ENCODE measurements at regions not wholly inside any gene's neighbourhood (a gene's known extent, or its start where the extent isn't known, plus 50 kb on each side); places are given as distances from the start of the nearest gene placed in this dataset.

- Mint-ChIP-seq H3K9me3 (peaks cover 10% of the 10 kb centered on the region), H3K4me3 (no peak overlapping the region), H3K27ac (no peak overlapping the region), H3K36me3 (ENCODE audit: low read depth) (no peaks in the 10 kb centered on the region), H3K27me3 (no peaks in the 10 kb centered on the region), H3K4me1 (ENCODE audit: low read depth) (no peaks in the 10 kb centered on the region)
- TF ChIP-seq, protein P1, sequence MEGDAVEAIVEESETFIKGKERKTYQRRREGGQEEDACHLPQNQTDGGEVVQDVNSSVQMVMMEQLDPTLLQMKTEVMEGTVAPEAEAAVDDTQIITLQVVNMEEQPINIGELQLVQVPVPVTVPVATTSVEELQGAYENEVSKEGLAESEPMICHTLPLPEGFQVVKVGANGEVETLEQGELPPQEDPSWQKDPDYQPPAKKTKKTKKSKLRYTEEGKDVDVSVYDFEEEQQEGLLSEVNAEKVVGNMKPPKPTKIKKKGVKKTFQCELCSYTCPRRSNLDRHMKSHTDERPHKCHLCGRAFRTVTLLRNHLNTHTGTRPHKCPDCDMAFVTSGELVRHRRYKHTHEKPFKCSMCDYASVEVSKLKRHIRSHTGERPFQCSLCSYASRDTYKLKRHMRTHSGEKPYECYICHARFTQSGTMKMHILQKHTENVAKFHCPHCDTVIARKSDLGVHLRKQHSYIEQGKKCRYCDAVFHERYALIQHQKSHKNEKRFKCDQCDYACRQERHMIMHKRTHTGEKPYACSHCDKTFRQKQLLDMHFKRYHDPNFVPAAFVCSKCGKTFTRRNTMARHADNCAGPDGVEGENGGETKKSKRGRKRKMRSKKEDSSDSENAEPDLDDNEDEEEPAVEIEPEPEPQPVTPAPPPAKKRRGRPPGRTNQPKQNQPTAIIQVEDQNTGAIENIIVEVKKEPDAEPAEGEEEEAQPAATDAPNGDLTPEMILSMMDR (IDR thresholded peaks at IDR 0.05): no peak
- ChIA-PET CTCF (no interaction called here), POLR2A (no interaction called here)
- intact Hi-C loops (cut with DNase I, micrococcal nuclease): no loop called here
- no peak for DNase-seq
- no peak overlapping the region for H3K27ac ChIP-seq (ENCODE audit: low read depth in 1 of 2, low read length in 2 of 2)
- H3K27me3 ChIP-seq (ENCODE audit: control insufficient read depth in 1 of 2, insufficient read depth in 2 of 2, low read length in 2 of 2): no peaks in the 10 kb centered on the region
- H3K4me1 ChIP-seq (ENCODE audit: insufficient read depth, low read length): no peaks in the 10 kb centered on the region
- no peak overlapping the region for H3K4me3 ChIP-seq (ENCODE audit: low read length)
- no peaks in the 10 kb centered on the region for H3K36me3 ChIP-seq (ENCODE audit: insufficient read depth, low read length)
- ATAC-seq (ENCODE audit: poor library complexity): no peak
- H3K9me3 ChIP-seq (ENCODE audit: control insufficient read depth in 1 of 2, insufficient read depth in 1 of 2, low read length in 2 of 2): peaks cover 0 to 4% of the 10 kb centered on the region in 2 experiments
Observed at GRCh38 chr7:40965016-40965415, 737.9 kb downstream of the INHBA start.

DNA sequence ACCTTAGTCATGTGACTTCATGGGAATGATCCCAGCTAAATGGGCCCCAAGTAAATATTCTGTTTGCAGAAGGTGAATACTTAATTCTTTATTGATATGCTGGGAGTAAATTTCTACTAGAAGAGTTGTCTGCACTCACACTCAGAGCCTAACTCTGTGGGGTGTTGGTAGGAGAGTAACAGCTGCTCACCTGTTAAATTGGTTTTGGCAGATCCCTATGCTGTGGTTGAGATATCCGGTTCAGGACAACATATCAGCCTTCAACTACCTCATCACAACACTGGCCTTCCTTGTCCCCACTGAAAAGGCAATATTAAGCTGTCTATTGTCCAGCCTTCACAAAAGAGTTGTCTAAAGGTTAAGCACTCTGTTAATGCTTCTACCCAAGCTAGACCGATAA is 738.3 kb downstream of the INHBA start:
- TF ChIP-seq, protein P1 (IDR thresholded peaks at IDR 0.05): no peak
- H3K27ac ChIP-seq (ENCODE audit: low read depth in 1 of 2, low read length in 2 of 2): no peak overlapping the region
- H3K4me3 Mint-ChIP-seq: no peak overlapping the region
- no peaks in the 10 kb centered on the region for H3K4me1 Mint-ChIP-seq (ENCODE audit: low read depth)
- CTCF ChIA-PET: no interaction called here
- DNase-seq (no peak), ATAC-seq (ENCODE audit: poor library complexity) (no peak)
- no peak overlapping the region for H3K4me3 ChIP-seq (ENCODE audit: low read length)
- H3K9me3 Mint-ChIP-seq: peaks cover 10% of the 10 kb centered on the region
- no peaks in the 10 kb centered on the region for H3K27me3 ChIP-seq (ENCODE audit: control insufficient read depth in 1 of 2, insufficient read depth in 2 of 2, low read length in 2 of 2)
- H3K4me1 ChIP-seq (ENCODE audit: insufficient read depth, low read length): no peaks in the 10 kb centered on the region
- no peaks in the 10 kb centered on the region for H3K36me3 Mint-ChIP-seq (ENCODE audit: low read depth)
- no peak overlapping the region for H3K27ac Mint-ChIP-seq
- H3K36me3 ChIP-seq (ENCODE audit: insufficient read depth, low read length): no peaks in the 10 kb centered on the region
- POLR2A ChIA-PET: no interaction called here
- intact Hi-C loops (cut with DNase I, micrococcal nuclease): no loop called here
- H3K9me3 ChIP-seq (ENCODE audit: control insufficient read depth in 1 of 2, insufficient read depth in 1 of 2, low read length in 2 of 2): peaks cover 0 to 4% of the 10 kb centered on the region in 2 experiments
- H3K27me3 Mint-ChIP-seq: no peaks in the 10 kb centered on the region

- Histone ChIP-seq H3K27me3 (ENCODE audit: control insufficient read depth in 1 of 2, insufficient read depth in 2 of 2, low read length in 2 of 2) (no peaks in the 10 kb centered on the region), H3K9me3 (ENCODE audit: control insufficient read depth in 1 of 2, insufficient read depth in 1 of 2, low read length in 2 of 2) (peaks cover 0 to 4% of the 10 kb centered on the region in 2 experiments), H3K27ac (ENCODE audit: low read depth in 1 of 2, low read length in 2 of 2) (no peak overlapping the region), H3K4me3 (ENCODE audit: low read length) (no peak overlapping the region), H3K4me1 (ENCODE audit: insufficient read depth, low read length) (no peaks in the 10 kb centered on the region), H3K36me3 (ENCODE audit: insufficient read depth, low read length) (no peaks in the 10 kb centered on the region)
- TF ChIP-seq, protein P1 (IDR thresholded peaks at IDR 0.05): no peak
- Mint-ChIP-seq H3K36me3 (ENCODE audit: low read depth) (no peaks in the 10 kb centered on the region), H3K27me3 (no peaks in the 10 kb centered on the region), H3K27ac (no peak overlapping the region), H3K4me3 (no peak overlapping the region), H3K4me1 (ENCODE audit: low read depth) (no peaks in the 10 kb centered on the region), H3K9me3 (peaks cover 10% of the 10 kb centered on the region)
- DNase-seq (no peak), ATAC-seq (ENCODE audit: poor library complexity) (no peak)
- ChIA-PET CTCF (no interaction called here), POLR2A (no interaction called here)
- intact Hi-C loops (cut with DNase I, micrococcal nuclease): no loop called here
Observed at GRCh38 chr7:40959955-40960354, 742.9 kb downstream of the INHBA start.
